ENCODE measurements at regions not wholly inside any gene's neighbourhood (a gene's known extent, or its start where the extent isn't known, plus 50 kb on each side); places are given as distances from the start of the nearest gene placed in this dataset.

GRCh38 chr5:111954516-111955395, 197.8 kb upstream of the NREP start:
- in situ Hi-C loops (cut with HindIII; ENCODE audit: low pct_unique_long_range_greater_than_20kb, low sequenced_read_pairs): no loop called here
- CTCF ChIA-PET: no interaction called here
- H3K27me3 ChIP-seq (ENCODE audit: control insufficient read depth, insufficient read depth, low read length): no peaks in the 10 kb centered on the region
- DNase-seq (ENCODE audit: low read depth, low spot score) (no peak), ATAC-seq (no peak)
- no peaks in the 10 kb centered on the region for H3K9me3 ChIP-seq (ENCODE audit: control insufficient read depth, insufficient read depth, low read depth, low read length)
- H3K4me3 ChIP-seq (ENCODE audit: low read depth in 2 of 2, low read length in 2 of 2): no peak overlapping the region
- H3K36me3 ChIP-seq (ENCODE audit: control insufficient read depth, insufficient read depth, low read length): no peaks in the 10 kb centered on the region
- no TSS peak for BruUV-seq (replicated peaks)
- TF ChIP-seq TCF7L2 (IDR thresholded peaks at IDR 0.05; ENCODE audit: low read depth, low read length) (no peak), SIN3A (IDR thresholded peaks at IDR 0.05; ENCODE audit: borderline replicate concordance, insufficient read depth, low read depth, low read length) (no peak), REST (IDR thresholded peaks at IDR 0.05; ENCODE audit: insufficient read depth in 1 of 2, low read depth in 2 of 2, low read length in 1 of 2) (no peak), POLR2AphosphoS5 (IDR thresholded peaks at IDR 0.05; ENCODE audit: low read depth, low read length) (no peak), CTCF (IDR thresholded peaks at IDR 0.05) (no peak)
- intact Hi-C loops (cut with micrococcal nuclease; ENCODE audit: unreplicated experiment): no loop called here
- H3K27ac ChIP-seq (ENCODE audit: low read length): no peak overlapping the region
- H3K4me1 ChIP-seq (ENCODE audit: control insufficient read depth, insufficient read depth, low read length): no peaks in the 10 kb centered on the region
- POLR2A ChIA-PET: no interaction called here

- Histone ChIP-seq H3K27ac (ENCODE audit: low read length) (no peak overlapping the region), H3K36me3 (ENCODE audit: control insufficient read depth, insufficient read depth, low read length) (no peaks in the 10 kb centered on the region), H3K4me1 (ENCODE audit: control insufficient read depth, insufficient read depth, low read length) (no peaks in the 10 kb centered on the region), H3K27me3 (ENCODE audit: control insufficient read depth, insufficient read depth, low read length) (no peaks in the 10 kb centered on the region), H3K9me3 (ENCODE audit: control insufficient read depth, insufficient read depth, low read depth, low read length) (no peaks in the 10 kb centered on the region), H3K4me3 (ENCODE audit: low read depth in 2 of 2, low read length in 2 of 2) (no peak overlapping the region)
- ChIA-PET POLR2A (no interaction called here), CTCF (no interaction called here)
- in situ Hi-C loops (cut with HindIII; ENCODE audit: low pct_unique_long_range_greater_than_20kb, low sequenced_read_pairs) (no loop called here), intact Hi-C loops (cut with micrococcal nuclease; ENCODE audit: unreplicated experiment) (no loop called here)
- no peak for ATAC-seq
- BruUV-seq (replicated peaks): no TSS peak
- TF ChIP-seq POLR2AphosphoS5 (IDR thresholded peaks at IDR 0.05; ENCODE audit: low read depth, low read length): no peak
- TF ChIP-seq TCF7L2 (IDR thresholded peaks at IDR 0.05; ENCODE audit: low read depth, low read length): no peak
- TF ChIP-seq REST (IDR thresholded peaks at IDR 0.05; ENCODE audit: insufficient read depth in 1 of 2, low read depth in 2 of 2, low read length in 1 of 2): no peak
- no peak for TF ChIP-seq SIN3A (IDR thresholded peaks at IDR 0.05; ENCODE audit: borderline replicate concordance, insufficient read depth, low read depth, low read length)
- no peak for TF ChIP-seq CTCF (IDR thresholded peaks at IDR 0.05)
- no peak for DNase-seq (ENCODE audit: low read depth, low spot score)
These were observed 196.5 kb upstream of the NREP start for GRCh38 chr5:111953351-111954127.

Data from Panc1 (cell line).